DMS 273 treated with DMSO at 0.1 percent for 48 hours (cell line): ENCODE measurements at regions not wholly inside any gene's neighbourhood (a gene's known extent, or its start where the extent isn't known, plus 50 kb on each side); places are given as distances from the start of the nearest gene placed in this dataset.
"Not testable (repeated sequence)": the region's sequence is repeated elsewhere in the genome, so short reads cannot be mapped to it uniquely, and the experiment has no call there.

Experiments used
- DNase-seq: peaks from one replicate; lab custom pipeline; 2025; lab: John Stamatoyannopoulos, UW

GRCh38 chrX:125680366-125680765 lies 360.7 kb downstream of the TEX13C start:
- DNase-seq = no peak

GRCh38 chrX:125681058-125681457 lies 361.4 kb downstream of the TEX13C start:
- DNase-seq = no peak

DNA sequence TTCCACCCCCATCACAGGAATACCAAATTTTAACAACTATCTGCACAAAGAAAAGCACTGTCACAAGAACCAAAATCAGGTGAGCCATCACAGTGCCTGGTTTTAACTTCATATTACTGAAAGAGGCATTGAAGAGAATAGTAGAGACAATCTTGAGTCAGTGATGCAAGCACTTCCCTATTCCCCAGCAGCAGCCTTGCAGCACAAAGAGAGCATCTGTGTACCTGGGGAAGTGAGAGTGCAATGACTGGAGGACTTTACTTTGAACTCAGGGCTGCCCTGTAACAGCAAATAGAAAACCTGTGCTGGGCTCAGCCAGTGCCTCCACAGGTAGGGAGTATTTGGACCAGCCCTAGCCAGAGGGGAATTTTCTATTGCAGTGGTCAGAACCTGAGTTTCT lies 361.8 kb downstream of the TEX13C start:
- no peak for DNase-seq

- not testable (repeated sequence) for DNase-seq
Measured at GRCh38 chrX:125690522-125690921, 370.9 kb downstream of the TEX13C start.

DNA sequence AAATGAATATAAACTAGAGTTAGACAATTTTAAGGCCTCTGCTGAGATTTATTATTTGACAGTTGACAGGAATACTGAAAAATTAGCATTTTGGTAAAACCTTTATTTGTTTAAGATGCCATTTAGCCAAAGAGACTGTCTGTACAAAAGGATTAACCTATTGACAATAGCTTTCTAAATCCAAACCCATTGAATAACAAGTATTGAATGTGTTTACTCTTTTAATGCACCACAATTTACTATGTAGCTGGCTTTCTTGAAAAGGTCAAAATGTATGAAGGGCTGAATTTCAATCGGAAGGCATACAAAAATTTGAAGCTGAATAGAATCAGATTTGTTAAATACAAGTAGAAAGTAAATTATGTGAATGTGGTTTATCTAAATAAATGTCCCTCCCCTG lies 374.5 kb downstream of the TEX13C start:
- no peak for DNase-seq

DNA sequence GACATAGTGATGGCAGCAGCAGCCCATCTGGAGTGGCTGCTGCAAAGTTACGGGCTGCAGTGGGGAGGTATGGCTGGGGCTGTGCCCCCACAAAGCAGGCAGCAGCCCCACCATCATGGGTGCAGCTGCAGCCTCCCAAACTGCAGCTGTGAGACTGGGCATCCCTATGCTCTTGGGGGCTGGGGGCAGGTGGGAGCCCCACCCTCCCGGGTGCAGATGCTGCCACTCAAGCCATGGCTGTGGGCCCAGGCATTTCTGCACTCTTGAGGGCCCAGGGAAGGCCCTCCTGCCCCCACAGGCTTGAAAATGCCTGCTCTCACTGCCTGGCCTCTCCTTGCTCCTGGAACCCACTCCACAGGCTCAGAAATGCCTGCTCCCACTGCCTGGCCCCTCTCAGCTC lies 389.4 kb downstream of the TEX13C start:
- DNase-seq = no peak

- DNase-seq = no peak
Measured at GRCh38 chrX:125709532-125709931, 389.9 kb downstream of the TEX13C start.

DNA sequence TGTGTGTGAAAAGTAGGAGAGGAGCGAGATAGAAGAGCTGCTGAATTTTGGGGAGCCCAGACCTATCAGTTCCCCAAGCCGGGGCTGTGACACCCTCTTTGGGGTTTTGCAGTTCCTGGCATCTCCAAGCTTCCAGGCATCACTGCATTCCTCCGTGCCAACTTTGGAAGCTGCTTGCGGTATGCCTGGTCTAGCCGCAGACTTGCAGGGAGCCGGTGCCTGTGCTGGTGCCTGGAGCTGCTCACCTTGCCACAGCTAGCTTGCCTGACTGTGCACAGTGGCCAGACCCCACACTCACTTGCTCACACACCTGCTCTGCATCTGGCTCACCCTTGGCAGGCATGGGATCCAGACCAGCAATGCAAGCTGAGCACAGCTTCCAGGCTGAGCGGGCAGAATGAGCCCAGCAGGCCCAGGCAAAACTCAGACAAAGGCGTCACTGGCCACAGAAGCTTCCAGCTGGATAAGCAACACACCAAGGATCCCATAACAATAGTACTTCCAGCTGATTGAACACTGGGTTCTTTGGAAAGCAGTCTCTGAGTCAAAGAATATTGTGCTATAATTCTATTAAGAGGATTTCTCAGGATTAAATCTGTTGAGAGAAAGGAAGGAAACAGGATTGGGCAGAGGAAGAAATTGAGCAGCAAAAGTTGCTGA lies 390.9 kb downstream of the TEX13C start:
- DNase-seq = no peak

DNA sequence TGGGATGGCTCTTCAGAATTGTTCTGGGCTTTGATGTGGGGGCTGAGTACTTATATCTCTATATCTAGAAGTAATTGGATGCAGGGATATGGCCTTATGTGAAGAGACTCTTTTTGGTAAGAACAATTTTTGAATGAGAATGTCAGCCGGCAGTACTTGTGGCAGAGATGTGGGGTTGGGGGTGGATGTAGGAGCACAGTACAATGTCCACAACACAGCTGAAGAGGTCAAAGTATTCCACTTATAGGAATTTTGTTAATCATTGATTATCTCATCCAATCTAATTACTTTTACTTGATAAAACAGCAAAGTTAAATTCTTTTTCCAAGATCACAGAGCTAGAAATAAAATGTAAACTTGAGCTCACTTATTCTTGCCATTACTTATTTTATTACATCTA lies 391.4 kb downstream of the TEX13C start:
- DNase-seq = no peak

DNA sequence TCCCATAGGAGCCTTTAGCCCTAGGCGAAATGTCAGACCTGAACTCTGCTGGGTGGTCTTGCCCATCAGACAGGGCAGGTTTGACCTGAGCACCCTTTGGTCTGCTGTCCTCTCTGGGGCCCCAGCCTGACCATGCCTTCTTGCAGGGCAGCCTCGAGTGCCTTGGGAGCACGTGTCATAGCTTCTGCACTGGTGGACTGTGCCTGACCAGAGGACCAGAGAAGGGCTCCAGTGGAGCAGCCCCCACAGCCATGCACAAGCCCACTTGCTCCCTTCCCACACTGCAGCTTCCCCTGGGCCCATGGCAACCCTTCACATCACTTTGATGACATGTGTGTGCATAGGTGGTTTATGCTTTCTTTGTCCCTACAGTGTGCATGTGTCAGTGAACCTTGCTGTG lies 394.0 kb downstream of the TEX13C start:
- no peak for DNase-seq

DNA sequence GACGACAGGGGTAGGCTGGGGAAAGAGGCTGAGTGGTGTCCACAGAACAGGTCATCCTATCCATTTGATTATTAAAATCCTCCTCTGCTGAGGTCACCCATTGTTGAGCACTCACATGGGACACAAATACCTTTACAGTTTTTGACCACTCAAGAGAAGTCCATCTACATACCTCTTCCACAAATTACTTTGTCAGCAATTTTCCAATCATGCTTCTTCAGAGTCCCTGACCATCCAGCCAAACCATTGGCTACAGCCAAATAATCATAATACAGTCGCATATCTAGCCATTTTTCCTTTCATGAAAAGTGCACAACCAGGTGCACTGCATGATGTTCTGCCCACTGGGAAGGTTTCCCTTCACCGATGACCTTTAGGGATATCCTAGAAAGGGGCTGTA lies 407.4 kb downstream of the TEX13C start:
- no peak for DNase-seq

DNA sequence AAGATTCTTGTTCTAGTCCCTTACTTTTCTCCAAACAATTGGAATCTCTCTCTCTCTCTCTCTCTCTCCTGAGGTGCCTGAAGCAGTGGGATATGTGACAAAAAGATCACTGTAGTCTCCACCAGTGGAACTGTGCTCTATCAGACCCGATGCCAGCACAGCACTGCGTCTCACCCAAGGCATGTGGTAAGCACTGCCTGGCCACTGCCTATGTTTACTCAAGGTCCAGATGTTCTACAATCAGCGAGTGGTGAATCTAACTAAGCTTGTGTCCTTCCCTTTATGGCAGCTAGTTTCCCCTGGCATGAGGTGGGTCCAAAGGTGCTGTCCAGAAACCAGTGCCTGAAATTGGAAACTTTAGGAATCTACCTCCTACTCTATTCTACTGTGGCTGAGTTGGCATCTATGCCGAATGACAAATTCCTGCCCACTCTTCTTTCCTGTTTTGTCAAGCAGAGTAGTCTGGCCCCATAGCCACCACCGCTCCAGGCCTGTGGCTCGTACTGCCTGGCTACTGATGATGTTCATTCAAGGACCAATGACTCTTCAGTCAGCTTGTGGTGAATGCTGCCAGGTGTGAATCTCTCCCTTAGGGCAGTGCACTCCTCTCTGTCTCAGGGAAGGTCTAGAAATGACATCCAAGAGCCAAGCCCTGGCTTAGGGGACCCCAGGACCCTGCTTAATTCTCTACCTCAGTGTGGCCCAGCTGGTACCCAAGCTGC lies 416.5 kb downstream of the TEX13C start:
- DNase-seq = no peak

- DNase-seq = no peak
Measured at GRCh38 chrX:125742811-125743210, 423.1 kb downstream of the TEX13C start.

GRCh38 chrX:125744914-125745313 lies 421.2 kb downstream of the DCAF12L2 start:
- DNase-seq = no peak

DNA sequence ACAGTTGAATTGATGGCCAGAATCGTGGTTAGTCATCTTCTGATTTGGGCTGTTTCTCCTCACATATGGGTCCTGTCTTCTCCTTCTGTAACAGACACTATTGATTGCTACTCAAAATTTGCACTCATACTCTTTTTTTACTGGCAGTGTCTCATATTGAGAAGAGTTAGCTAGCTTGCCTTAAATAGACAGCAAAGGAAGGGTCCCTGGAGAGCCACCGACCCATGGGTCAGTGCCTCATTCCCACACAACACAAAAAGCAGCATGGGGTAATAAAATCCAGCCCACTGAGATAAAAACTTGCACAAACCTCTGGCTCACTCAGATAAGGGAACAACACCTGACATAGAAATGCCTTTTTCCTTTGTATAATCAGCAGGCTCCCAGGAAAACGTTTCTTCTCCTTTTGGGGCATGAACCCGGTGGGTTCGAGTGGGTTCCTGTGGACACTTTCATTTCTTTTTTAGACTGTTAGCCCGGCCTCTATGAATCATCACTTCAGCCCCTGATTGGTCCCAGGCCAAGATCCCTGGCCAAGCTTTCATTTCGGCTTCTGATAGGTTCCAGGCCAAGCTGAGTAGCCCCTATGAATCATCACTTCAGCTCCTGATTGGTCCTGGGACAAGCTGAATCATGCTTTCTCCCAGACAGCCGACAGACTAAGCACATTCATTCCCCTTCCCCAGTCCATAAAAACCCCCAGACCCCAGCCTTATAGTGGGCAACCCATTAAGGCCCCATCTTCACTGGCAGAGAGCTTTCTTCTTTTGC lies 408.1 kb downstream of the DCAF12L2 start:
- DNase-seq = no peak

DNA sequence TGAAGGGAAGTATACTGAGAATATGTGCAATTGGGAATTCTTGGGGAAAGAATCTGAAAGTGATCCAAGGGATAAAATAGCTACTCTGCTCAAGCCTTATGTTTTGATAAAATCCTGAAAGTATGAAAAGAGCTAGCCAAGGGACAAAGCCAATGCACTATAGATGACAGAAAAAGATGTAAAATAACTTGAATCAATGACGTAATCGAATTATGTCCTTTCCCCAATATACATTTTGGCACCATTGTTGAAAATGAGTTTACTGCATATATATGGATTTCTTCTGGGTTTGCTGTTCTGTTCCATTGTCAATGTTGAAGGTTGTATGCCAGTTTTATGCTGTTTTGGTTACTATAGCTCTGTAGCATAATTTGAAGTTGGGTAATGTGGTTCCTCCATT lies 407.3 kb downstream of the DCAF12L2 start:
- no peak for DNase-seq

DNA sequence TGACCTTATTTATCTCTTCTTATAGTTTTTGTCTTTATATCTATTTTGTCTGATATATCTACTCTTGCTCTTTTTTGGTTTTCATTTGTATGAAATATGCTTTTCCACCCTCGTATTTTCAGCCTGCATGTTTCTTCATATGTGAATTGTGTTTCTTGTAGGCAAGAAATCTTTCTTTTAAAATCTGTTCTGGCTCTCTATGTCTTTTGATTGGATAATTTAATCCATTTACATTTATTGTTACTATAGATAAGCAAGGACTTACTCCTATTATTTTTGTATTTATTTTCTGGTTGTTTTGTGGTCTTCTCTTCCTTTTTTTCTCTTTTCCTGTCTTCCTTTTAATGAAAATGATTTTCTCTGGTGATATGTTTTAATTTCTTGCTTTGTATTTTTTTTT lies 403.1 kb downstream of the DCAF12L2 start:
- no peak for DNase-seq

DNA sequence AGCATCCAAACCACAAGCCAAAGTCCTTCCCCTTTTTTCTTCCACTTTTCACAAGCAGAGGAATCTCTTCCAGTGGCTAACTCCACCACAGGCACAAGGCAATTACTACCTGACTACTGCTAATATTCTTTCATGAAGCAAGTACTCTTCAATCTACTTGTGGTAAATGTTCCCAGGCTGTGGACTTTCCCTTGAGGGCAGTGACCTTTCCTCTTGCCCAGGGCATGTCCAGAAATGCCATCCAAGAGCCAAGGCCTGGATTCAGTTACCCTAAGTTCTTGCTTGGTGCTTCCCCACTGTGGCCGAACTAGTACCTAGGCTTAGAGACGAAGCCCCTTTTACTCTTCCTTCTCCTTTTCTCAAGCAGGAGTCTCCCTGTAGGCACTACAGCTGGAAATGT lies 400.7 kb downstream of the DCAF12L2 start:
- DNase-seq = no peak

DNA sequence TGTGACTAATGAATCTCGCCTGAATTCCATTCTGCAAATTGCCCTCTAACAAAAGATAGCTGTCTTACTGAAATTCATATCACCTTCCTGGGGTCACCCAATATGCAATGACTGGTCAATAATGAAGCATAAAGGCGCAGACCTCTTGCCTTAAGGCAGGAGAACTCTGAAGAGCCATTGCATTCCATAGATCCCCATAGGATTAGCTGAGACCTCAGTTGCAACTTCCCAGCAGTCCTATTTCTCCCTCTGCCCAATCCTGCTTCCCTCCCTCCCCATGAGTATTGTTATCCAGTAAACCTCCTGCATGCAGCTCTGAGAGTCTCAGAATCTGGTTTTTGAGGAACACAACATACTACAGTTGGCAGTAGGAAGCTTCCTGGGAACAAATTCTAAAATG lies 396.5 kb downstream of the DCAF12L2 start:
- DNase-seq = no peak

DNA sequence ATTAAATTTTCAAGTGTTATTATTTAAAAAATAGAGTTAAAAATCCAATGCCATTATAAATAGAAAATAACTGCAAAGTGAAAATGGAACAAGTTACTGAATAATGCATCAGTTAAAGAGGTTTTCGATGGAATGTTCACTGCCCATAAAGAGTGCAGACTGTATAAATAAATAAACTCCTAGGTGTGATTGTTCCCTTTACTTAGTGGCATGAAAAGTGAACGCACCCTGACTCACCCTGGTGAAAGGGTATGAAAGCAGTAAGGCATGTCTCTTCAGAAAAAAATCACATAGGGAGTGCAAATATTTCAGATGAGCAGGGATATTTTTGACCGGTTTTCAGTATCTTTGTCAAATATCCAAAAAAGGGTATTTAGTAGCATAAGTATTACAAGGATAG lies 387.8 kb downstream of the DCAF12L2 start:
- no peak for DNase-seq

GRCh38 chrX:125782184-125782583 lies 383.9 kb downstream of the DCAF12L2 start:
- DNase-seq = no peak

DNA sequence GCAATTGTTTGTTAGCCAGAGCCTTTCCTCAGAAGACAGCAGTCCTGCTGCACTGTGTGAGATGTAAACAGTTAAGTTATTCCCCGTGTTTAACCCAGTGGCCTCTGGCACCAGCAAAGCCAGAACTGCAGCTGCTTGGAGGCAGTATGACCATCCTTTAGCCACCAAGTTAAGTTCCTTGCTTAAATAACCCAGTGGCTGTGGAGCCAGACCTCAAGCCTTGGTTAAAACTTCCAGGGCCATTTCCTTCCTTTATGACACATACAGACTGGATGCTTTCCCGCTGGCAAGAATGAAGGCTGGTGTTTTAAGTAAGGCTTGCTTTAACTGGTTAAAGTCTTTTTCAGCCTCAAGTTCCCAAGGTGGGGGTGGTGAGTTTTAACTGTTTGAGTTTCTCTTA lies 379.8 kb downstream of the DCAF12L2 start:
- DNase-seq = no peak

DNA sequence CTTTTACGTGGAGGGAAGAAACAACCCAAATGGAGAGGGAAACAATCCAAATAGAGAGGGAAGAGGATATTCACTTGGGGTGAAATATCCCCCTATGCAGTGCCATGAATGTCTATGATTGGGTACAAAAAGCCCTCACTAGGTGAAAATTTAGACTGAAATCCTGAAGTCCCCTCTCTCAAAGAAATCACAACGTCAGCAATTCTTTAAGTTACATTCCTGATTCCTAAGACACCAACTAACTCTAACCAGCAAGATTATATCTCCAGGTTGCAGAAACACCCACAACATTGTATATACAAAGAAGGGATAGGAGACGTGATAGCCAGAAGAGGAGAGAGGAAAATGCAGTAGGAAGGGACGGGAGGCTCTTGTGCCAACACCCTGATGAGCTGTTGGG lies 374.3 kb downstream of the DCAF12L2 start:
- DNase-seq = no peak
